H1 (cell line): ENCODE measurements at regions not wholly inside any gene's neighbourhood (a gene's known extent, or its start where the extent isn't known, plus 50 kb on each side); places are given as distances from the start of the nearest gene placed in this dataset.

Source experiments
- CTCF ChIA-PET: fragments of 300-600 bp; sonication (Branson Sonifier 250); formaldehyde crosslinking; loops from one replicate; lab custom pipeline; 2021; ENCODE audit not compliant: partially characterized antibody; lab: Charles Lee
- POLR2A ChIA-PET: fragments of 300-600 bp; sonication (Branson Sonifier 250); formaldehyde crosslinking; loops from one replicate; lab custom pipeline; 2021; ENCODE audit warnings: inconsistent platforms; ENCODE audit not compliant: partially characterized antibody; lab: Charles Lee
- DNase-seq, 2 experiments: peaks; one replicate each; pipeline versions ENCODE4 v3.0.0 to v3.0.0-alpha.2; 2010 to 2022; ENCODE audit warnings: low spot score in 2 of 2, low read depth in 1 of 2, mixed read lengths in 1 of 2
- FAIRE-seq: peaks from 2 replicates; lab custom pipeline; 2011; peaks lifted over from hg19 to GRCh38; lab: Jason Lieb, UNC
- H2AFZ ChIP-seq: 2 replicates; pipeline ENCODE4 v1.8.1; 2012; ENCODE audit warnings: low read length, inconsistent platforms
- H2AK5ac ChIP-seq: 2 replicates; pipeline ENCODE4 v1.6.1; 2013; ENCODE audit warnings: low read depth, low read length
- H2BK120ac ChIP-seq: replicated peaks from 2 replicates; pipeline ENCODE3; 2013; ENCODE audit warnings: low read depth, low read length, inconsistent platforms
- H2BK12ac ChIP-seq: 2 replicates; pipeline ENCODE4 v1.6.1; 2013; ENCODE audit warnings: low read depth, low read length
- H2BK15ac ChIP-seq: 2 replicates; pipeline ENCODE4 v1.6.1; 2013; ENCODE audit warnings: low read length
- H2BK20ac ChIP-seq: 2 replicates; pipeline ENCODE4 v1.6.1; 2013; ENCODE audit warnings: low read length
- H2BK5ac ChIP-seq: 2 replicates; pipeline ENCODE4 v1.6.1; 2013; ENCODE audit warnings: low read depth, low read length
- H3K14ac ChIP-seq: 2 replicates; pipeline ENCODE4 v1.6.1; 2013; ENCODE audit warnings: inconsistent platforms; ENCODE audit not compliant: insufficient read length
- H3K18ac ChIP-seq: 2 replicates; pipeline ENCODE4 v1.6.1; 2013; ENCODE audit warnings: low read length; ENCODE audit errors: extremely low read depth
- H3K23ac ChIP-seq: 2 replicates; pipeline ENCODE4 v1.6.1; 2013; ENCODE audit warnings: inconsistent platforms; ENCODE audit not compliant: insufficient read length
- H3K23me2 ChIP-seq: 2 replicates; pipeline ENCODE4 v1.6.1; 2013; ENCODE audit warnings: low read depth, low read length
- H3K27ac ChIP-seq: 2 replicates; pipeline ENCODE4 v1.6.1; 2011; ENCODE audit warnings: low read depth, low read length, inconsistent platforms
- H3K27me3 ChIP-seq, 4 experiments: replicated peaks in 1 of 4; 1 replicate in 1 of 4; 2 replicates in 3 of 4; pipeline versions ENCODE4 v1.6.1 to v1.8.1; 2011 to 2013; ENCODE audit warnings: low read length in 3 of 4, mild to moderate bottlenecking in 3 of 4, inconsistent platforms in 2 of 4, mixed read lengths in 2 of 4, moderate library complexity in 1 of 4; ENCODE audit not compliant: control insufficient read depth in 3 of 4, insufficient read depth in 3 of 4; ENCODE audit errors: extremely low read depth in 1 of 4
- H3K36me3 ChIP-seq, 4 experiments: 2 replicates each; pipeline versions ENCODE4 v1.6.1 to v1.8.1; 2011 to 2013; ENCODE audit warnings: mild to moderate bottlenecking in 4 of 4, low read length in 3 of 4, moderate library complexity in 2 of 4, control low read depth in 1 of 4, inconsistent platforms in 1 of 4; ENCODE audit not compliant: insufficient read depth in 4 of 4, control insufficient read depth in 2 of 4
- H3K4ac ChIP-seq: replicated peaks from 2 replicates; pipeline ENCODE3; 2013; ENCODE audit warnings: low read length, low read depth, mixed read lengths, inconsistent platforms; ENCODE audit not compliant: insufficient read length
- H3K4me1 ChIP-seq, 4 experiments: replicated peaks in 1 of 4; 1 replicate in 1 of 4; 2 replicates in 3 of 4; pipeline versions ENCODE4 v1.6.1 to v1.8.1; 2011 to 2013; ENCODE audit warnings: low read length in 3 of 4, inconsistent platforms in 2 of 4, mixed read lengths in 1 of 4; ENCODE audit not compliant: insufficient read depth in 4 of 4, control insufficient read depth in 3 of 4
- H3K4me2 ChIP-seq, 2 experiments: 2 replicates each; pipeline versions ENCODE4 v1.6.1 to v1.8.1; 2011 to 2013; ENCODE audit warnings: low read depth in 2 of 2, low read length in 2 of 2, control low read depth in 1 of 2, inconsistent platforms in 1 of 2, mild to moderate bottlenecking in 1 of 2; ENCODE audit not compliant: insufficient read depth in 1 of 2
- H3K4me3 ChIP-seq, 4 experiments: fragments of 200-600, 300-600 bp in 1 of 4; sonication (generic), shearing (Covaris generic), sonication (Bioruptor Twin) in 1 of 4; 2 replicates each; pipeline versions ENCODE4 v1.5.1 to v1.8.1; 2011 to 2016; ENCODE audit warnings: low read length in 4 of 4, low read depth in 3 of 4, control low read depth in 2 of 4, inconsistent platforms in 2 of 4, mild to moderate bottlenecking in 2 of 4, mixed read lengths in 1 of 4, moderate library complexity in 1 of 4; ENCODE audit not compliant: insufficient read depth in 2 of 4; ENCODE audit errors: extremely low read depth in 1 of 4
- H3K56ac ChIP-seq: replicated peaks from 2 replicates; pipeline ENCODE3; 2013; ENCODE audit warnings: low read depth, mild to moderate bottlenecking, mixed read lengths, low read length, inconsistent platforms; ENCODE audit not compliant: insufficient read length
- H3K79me1 ChIP-seq: 2 replicates; pipeline ENCODE4 v1.6.1; 2013; ENCODE audit warnings: low read depth, low read length, control low read depth
- H3K79me2 ChIP-seq, 2 experiments: 2 replicates each; pipeline versions ENCODE4 v1.6.1 to v1.8.1; 2012 to 2013; ENCODE audit warnings: low read length in 2 of 2, mild to moderate bottlenecking in 2 of 2, inconsistent platforms in 1 of 2; ENCODE audit not compliant: insufficient read depth in 2 of 2, control insufficient read depth in 1 of 2
- H3K9ac ChIP-seq, 4 experiments: replicated peaks in 1 of 4; 1 replicate in 1 of 4; 2 replicates in 3 of 4; pipeline versions ENCODE4 v1.6.1 to v1.8.1; 2011 to 2013; ENCODE audit warnings: low read depth in 3 of 4, low read length in 3 of 4, control low read depth in 2 of 4, mild to moderate bottlenecking in 2 of 4, moderate library complexity in 2 of 4, inconsistent platforms in 1 of 4; ENCODE audit errors: extremely low read depth in 1 of 4
- H3K9me3 ChIP-seq, 2 experiments: 2 replicates each; pipeline versions ENCODE4 v1.6.1 to v1.8.1; 2012 to 2013; ENCODE audit warnings: mild to moderate bottlenecking in 2 of 2, moderate library complexity in 2 of 2, control low read depth in 1 of 2, inconsistent platforms in 1 of 2, low read depth in 1 of 2, low read length in 1 of 2, mixed read lengths in 1 of 2; ENCODE audit not compliant: insufficient read depth in 2 of 2
- H4K20me1 ChIP-seq, 2 experiments: replicated peaks in 1 of 2; 2 replicates each; pipeline versions ENCODE3 to v1.8.1; 2011 to 2013; ENCODE audit warnings: inconsistent platforms in 2 of 2, low read length in 2 of 2, mild to moderate bottlenecking in 1 of 2; ENCODE audit not compliant: insufficient read depth in 2 of 2, control insufficient read depth in 1 of 2
- H4K5ac ChIP-seq: 2 replicates; pipeline ENCODE4 v1.6.1; 2013; ENCODE audit warnings: low read length, low read depth, mixed read lengths, inconsistent platforms; ENCODE audit not compliant: insufficient read length
- H4K8ac ChIP-seq: 2 replicates; pipeline ENCODE4 v1.8.0; 2013; ENCODE audit warnings: mild to moderate bottlenecking, moderate library complexity, low read length, inconsistent platforms; ENCODE audit not compliant: insufficient read depth; ENCODE audit errors: extremely low read depth
- H4K91ac ChIP-seq: replicated peaks from 2 replicates; pipeline ENCODE3; 2013; ENCODE audit warnings: low read length, mixed read lengths, inconsistent platforms; ENCODE audit not compliant: insufficient read length
- BACH1 ChIP-seq: IDR thresholded peaks from 2 replicates; pipeline ENCODE4 v1.6.1; 2012; ENCODE audit warnings: low read length, improper control_type of control experiment
- WGBS, 2 experiments: shearing (Covaris generic) in 1 of 2; methylation state at CpG; one replicate each; pipeline versions ENCODE4 v1.1.6 to v1.1.7; 2013 to 2015; ENCODE audit warnings: low lambda C conversion rate in 2 of 2, mixed read lengths in 2 of 2, inconsistent platforms in 1 of 2, low coverage in 1 of 2, missing lambda C conversion rate in 1 of 2; ENCODE audit not compliant: insufficient replicate concordance in 2 of 2, insufficient coverage in 1 of 2, insufficient read length in 1 of 2; ENCODE audit errors: extremely low coverage in 1 of 2, missing lambda C conversion rate in 1 of 2; 5-methylcytosine and 5-hydroxymethylcytosine counted together

GRCh38 chrX:34826964-34827363, 115.6 kb upstream of the FAM47B start:
- Histone ChIP-seq H3K79me2 (no peaks in the 10 kb centered on the region), H3K79me1 (no peaks in the 10 kb centered on the region), H3K14ac (no peak overlapping the region), H4K8ac (no peak overlapping the region), H3K23ac (no peak overlapping the region), H3K56ac (no peak overlapping the region), H3K27me3 (no peaks in the 10 kb centered on the region), H4K20me1 (no peaks in the 10 kb centered on the region), H3K27ac (no peak overlapping the region), H3K4me1 (no peaks in the 10 kb centered on the region), H4K5ac (no peak overlapping the region), H2BK12ac (no peak overlapping the region), H3K9me3 (no peaks in the 10 kb centered on the region), H4K91ac (no peak overlapping the region), H3K36me3 (no peaks in the 10 kb centered on the region), H3K4ac (no peak overlapping the region), H3K23me2 (no peaks in the 10 kb centered on the region), H2BK15ac (no peak overlapping the region), H3K18ac (no peak overlapping the region), H2AFZ (no peak overlapping the region), H3K4me3 (no peak overlapping the region), H2BK20ac (no peak overlapping the region), H2BK120ac (no peak overlapping the region), H2BK5ac (no peak overlapping the region), H3K4me2 (no peak overlapping the region), H2AK5ac (no peak overlapping the region), H3K9ac (no peak overlapping the region)
- DNase-seq (no peak), FAIRE-seq (no peak)
- TF ChIP-seq BACH1 = no peak
- CTCF ChIA-PET = no interaction called here
- POLR2A ChIA-PET = no interaction called here
- WGBS, 2 experiments = 79% methylated on average over 3 of the region's 3 CpGs; no CpG with 5 or more reads in 1 of the 2 experiments
